A549 (cell line): ENCODE measurements at regions not wholly inside any gene's neighbourhood (a gene's known extent, or its start where the extent isn't known, plus 50 kb on each side); places are given as distances from the start of the nearest gene placed in this dataset.

Experiments used
- KDM5A ChIP-seq: fragments of 200-600 bp; sonication (generic); IDR thresholded peaks from 2 replicates; pipeline ENCODE4 v1.6.1; 2016; ENCODE audit warnings: antibody characterized with exemption, mild to moderate bottlenecking
- POLR2A ChIP-seq: IDR thresholded peaks from 2 replicates; pipeline ENCODE4 v1.6.1; 2012; ENCODE audit warnings: mild to moderate bottlenecking, low read length
- TF ChIP-seq, protein P1 (sequence below): fragments of >200 bp; sonication (Bioruptor Twin); formaldehyde crosslinking; IDR thresholded peaks from 3 replicates; pipeline ENCODE4 v1.5.1; 2016

DNA sequence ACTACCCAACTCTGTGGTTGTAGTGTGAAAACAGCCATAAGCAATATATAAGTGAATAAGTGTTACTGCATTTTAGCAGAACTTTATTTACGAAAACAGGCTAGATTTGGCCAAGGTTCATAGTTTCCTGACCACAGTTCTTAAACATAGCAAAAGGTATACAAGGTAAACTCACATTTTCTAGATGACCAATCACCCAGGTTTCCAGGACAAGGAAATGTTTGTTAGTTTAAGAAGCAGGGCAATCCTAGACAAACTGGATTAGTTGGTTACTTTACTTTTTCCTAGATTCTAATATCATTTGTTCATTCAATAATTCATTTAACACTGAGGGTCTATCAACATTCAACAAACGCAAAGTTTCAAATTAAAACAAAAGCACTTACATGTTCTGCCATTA lies 201.7 kb downstream of the SPRY2 start:
- TF ChIP-seq POLR2A (no peak), KDM5A (no peak)
- TF ChIP-seq, protein P1, sequence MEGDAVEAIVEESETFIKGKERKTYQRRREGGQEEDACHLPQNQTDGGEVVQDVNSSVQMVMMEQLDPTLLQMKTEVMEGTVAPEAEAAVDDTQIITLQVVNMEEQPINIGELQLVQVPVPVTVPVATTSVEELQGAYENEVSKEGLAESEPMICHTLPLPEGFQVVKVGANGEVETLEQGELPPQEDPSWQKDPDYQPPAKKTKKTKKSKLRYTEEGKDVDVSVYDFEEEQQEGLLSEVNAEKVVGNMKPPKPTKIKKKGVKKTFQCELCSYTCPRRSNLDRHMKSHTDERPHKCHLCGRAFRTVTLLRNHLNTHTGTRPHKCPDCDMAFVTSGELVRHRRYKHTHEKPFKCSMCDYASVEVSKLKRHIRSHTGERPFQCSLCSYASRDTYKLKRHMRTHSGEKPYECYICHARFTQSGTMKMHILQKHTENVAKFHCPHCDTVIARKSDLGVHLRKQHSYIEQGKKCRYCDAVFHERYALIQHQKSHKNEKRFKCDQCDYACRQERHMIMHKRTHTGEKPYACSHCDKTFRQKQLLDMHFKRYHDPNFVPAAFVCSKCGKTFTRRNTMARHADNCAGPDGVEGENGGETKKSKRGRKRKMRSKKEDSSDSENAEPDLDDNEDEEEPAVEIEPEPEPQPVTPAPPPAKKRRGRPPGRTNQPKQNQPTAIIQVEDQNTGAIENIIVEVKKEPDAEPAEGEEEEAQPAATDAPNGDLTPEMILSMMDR = no peak
